ENCODE measurements at regions not wholly inside any gene's neighbourhood (a gene's known extent, or its start where the extent isn't known, plus 50 kb on each side); places are given as distances from the start of the nearest gene placed in this dataset.

DNA sequence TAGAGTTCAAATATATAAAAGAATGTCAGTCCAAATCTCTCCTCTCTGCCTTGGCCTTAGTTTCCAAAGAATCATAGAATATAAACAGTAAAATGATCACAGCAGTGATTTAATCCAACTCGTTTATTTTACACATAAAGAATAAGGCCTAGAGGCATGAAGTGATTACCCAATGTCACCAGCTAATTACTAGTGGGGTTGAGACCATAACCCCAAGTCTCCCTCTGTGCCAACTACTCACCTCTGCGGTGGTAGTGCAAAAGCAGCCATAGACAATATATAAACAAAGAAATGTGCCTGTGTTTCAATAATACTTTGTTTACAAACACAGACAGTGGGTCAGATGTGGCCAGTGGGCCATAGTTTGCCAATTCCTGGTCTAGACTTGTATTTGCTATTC is 96.6 kb upstream of the FAT3 start:
- no peak overlapping the region for H3K4me3 Mint-ChIP-seq
- DNase-seq (ENCODE audit: low spot score) (no peak), ATAC-seq (no peak)
- peaks cover 7% of the 10 kb centered on the region for H3K9me3 Mint-ChIP-seq
- TF ChIP-seq ELF4 (CRISPR knock-in tag; IDR thresholded peaks at IDR 0.05; ENCODE audit: low read depth) (no peak), GRHL2 (CRISPR knock-in tag; IDR thresholded peaks at IDR 0.05; ENCODE audit: insufficient replicate concordance, severe bottlenecking) (no peak), ZNF317 (CRISPR knock-in tag; IDR thresholded peaks at IDR 0.05; ENCODE audit: borderline replicate concordance, low read depth) (no peak), MXD4 (CRISPR knock-in tag; IDR thresholded peaks at IDR 0.05; ENCODE audit: borderline replicate concordance) (no peak), HMGA2 (CRISPR knock-in tag; IDR thresholded peaks at IDR 0.05) (no peak), NFE2L1 (CRISPR knock-in tag; IDR thresholded peaks at IDR 0.05) (no peak)
- TF ChIP-seq, protein P1, sequence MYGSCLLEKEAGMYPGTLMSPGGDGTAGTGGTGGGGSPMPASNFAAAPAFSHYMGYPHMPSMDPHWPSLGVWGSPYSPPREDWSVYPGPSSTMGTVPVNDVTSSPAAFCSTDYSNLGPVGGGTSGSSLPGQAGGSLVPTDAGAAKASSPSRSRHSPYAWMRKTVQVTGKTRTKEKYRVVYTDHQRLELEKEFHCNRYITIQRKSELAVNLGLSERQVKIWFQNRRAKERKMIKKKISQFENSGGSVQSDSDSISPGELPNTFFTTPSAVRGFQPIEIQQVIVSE (CRISPR knock-in tag; IDR thresholded peaks at IDR 0.05; ENCODE audit: borderline replicate concordance), result no peak
- H3K27me3 Mint-ChIP-seq (ENCODE audit: low read depth), result no peaks in the 10 kb centered on the region
- peaks cover 8% of the 10 kb centered on the region for H3K4me1 Mint-ChIP-seq
- POLR2A ChIA-PET, result no interaction called here
- H3K36me3 Mint-ChIP-seq, result no peaks in the 10 kb centered on the region
- no peak overlapping the region for H3K27ac Mint-ChIP-seq
- CTCF ChIA-PET, result interaction anchor here (1.4 kb wide), 1 partner anchor 9 kb away, joined by 5 read pairs; no protein-coding TSS in a partner anchor

DNA sequence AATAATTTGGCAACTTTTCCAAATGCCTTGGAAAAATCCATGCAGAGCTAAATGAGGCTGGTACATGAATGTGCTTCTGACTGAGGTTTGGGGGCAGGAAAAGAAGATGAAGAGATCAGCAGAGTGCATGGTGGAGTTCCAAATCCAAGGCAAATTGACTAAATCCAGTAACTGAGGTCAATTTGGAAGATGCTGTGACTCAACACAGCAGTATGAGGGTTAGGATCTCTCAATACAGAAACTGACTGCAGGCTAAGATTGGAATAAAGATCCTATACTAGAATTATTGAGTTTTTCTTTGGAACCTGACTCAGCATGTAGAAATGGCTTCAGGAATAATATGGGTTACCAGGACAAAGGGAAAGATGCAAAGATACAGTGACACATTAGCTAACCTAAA is 99.3 kb upstream of the FAT3 start:
- POLR2A ChIA-PET, result no interaction called here
- Mint-ChIP-seq H3K4me3 (no peak overlapping the region), H3K27ac (no peak overlapping the region), H3K9me3 (no peaks in the 10 kb centered on the region), H3K27me3 (ENCODE audit: low read depth) (no peaks in the 10 kb centered on the region), H3K4me1 (peaks cover 12% of the 10 kb centered on the region), H3K36me3 (no peaks in the 10 kb centered on the region)
- TF ChIP-seq ZNF423 (CRISPR knock-in tag; IDR thresholded peaks at IDR 0.05) (no peak), CBFB (CRISPR knock-in tag; IDR thresholded peaks at IDR 0.05; ENCODE audit: low read depth) (no peak), NR2C2 (CRISPR knock-in tag; IDR thresholded peaks at IDR 0.05) (no peak), TP53 (CRISPR knock-in tag; IDR thresholded peaks at IDR 0.05) (no peak), SP1 (CRISPR knock-in tag; conservative IDR thresholded peaks at IDR 0.05) (no peak), GABPB1 (CRISPR knock-in tag; IDR thresholded peaks at IDR 0.05) (no peak), NFATC4 (CRISPR knock-in tag; IDR thresholded peaks at IDR 0.05) (no peak), ETV6 (CRISPR knock-in tag; IDR thresholded peaks at IDR 0.05) (no peak)
- TF ChIP-seq, protein P2, sequence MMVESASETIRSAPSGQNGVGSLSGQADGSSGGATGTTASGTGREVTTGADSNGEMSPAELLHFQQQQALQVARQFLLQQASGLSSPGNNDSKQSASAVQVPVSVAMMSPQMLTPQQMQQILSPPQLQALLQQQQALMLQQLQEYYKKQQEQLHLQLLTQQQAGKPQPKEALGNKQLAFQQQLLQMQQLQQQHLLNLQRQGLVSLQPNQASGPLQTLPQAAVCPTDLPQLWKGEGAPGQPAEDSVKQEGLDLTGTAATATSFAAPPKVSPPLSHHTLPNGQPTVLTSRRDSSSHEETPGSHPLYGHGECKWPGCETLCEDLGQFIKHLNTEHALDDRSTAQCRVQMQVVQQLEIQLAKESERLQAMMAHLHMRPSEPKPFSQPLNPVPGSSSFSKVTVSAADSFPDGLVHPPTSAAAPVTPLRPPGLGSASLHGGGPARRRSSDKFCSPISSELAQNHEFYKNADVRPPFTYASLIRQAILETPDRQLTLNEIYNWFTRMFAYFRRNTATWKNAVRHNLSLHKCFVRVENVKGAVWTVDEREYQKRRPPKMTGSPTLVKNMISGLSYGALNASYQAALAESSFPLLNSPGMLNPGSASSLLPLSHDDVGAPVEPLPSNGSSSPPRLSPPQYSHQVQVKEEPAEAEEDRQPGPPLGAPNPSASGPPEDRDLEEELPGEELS (CRISPR knock-in tag; IDR thresholded peaks at IDR 0.05), result no peak
- DNase-seq (ENCODE audit: low spot score) (no peak), ATAC-seq (no peak)
- CTCF ChIA-PET, result interaction anchor here (1.3 kb wide), 1 partner anchor 11 kb away, joined by 7 read pairs; no protein-coding TSS in a partner anchor

DNA sequence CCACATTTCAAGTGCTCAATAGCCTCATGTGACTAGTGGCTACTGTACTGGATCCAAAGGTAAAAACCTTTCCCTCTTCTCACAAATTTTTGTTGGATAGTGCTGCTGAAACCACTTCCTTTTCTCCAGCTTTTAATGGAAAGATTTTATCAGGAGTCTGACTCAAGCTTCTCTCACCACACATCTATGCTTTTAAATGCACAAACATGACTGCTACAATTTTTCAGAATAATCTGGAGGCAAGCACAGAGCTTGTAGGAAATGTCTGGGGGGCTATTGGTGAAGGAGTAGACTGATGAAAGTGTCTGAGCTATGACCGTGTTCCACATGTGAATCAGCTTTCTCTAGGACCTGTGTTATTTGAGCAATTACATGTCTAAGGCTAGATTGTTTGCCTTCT is 101.1 kb upstream of the FAT3 start:
- TF ChIP-seq, protein P3, sequence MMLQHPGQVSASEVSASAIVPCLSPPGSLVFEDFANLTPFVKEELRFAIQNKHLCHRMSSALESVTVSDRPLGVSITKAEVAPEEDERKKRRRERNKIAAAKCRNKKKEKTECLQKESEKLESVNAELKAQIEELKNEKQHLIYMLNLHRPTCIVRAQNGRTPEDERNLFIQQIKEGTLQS (CRISPR knock-in tag; conservative IDR thresholded peaks at IDR 0.05), result no peak
- TF ChIP-seq, protein P4, sequence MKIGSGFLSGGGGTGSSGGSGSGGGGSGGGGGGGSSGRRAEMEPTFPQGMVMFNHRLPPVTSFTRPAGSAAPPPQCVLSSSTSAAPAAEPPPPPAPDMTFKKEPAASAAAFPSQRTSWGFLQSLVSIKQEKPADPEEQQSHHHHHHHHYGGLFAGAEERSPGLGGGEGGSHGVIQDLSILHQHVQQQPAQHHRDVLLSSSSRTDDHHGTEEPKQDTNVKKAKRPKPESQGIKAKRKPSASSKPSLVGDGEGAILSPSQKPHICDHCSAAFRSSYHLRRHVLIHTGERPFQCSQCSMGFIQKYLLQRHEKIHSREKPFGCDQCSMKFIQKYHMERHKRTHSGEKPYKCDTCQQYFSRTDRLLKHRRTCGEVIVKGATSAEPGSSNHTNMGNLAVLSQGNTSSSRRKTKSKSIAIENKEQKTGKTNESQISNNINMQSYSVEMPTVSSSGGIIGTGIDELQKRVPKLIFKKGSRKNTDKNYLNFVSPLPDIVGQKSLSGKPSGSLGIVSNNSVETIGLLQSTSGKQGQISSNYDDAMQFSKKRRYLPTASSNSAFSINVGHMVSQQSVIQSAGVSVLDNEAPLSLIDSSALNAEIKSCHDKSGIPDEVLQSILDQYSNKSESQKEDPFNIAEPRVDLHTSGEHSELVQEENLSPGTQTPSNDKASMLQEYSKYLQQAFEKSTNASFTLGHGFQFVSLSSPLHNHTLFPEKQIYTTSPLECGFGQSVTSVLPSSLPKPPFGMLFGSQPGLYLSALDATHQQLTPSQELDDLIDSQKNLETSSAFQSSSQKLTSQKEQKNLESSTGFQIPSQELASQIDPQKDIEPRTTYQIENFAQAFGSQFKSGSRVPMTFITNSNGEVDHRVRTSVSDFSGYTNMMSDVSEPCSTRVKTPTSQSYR (CRISPR knock-in tag; IDR thresholded peaks at IDR 0.05), result no peak
- TF ChIP-seq ZNF219 (CRISPR knock-in tag; IDR thresholded peaks at IDR 0.05; ENCODE audit: borderline replicate concordance) (no peak), HMGA2 (CRISPR knock-in tag; IDR thresholded peaks at IDR 0.05) (no peak), MXD4 (CRISPR knock-in tag; IDR thresholded peaks at IDR 0.05; ENCODE audit: borderline replicate concordance) (no peak)
- TF ChIP-seq, protein P5, sequence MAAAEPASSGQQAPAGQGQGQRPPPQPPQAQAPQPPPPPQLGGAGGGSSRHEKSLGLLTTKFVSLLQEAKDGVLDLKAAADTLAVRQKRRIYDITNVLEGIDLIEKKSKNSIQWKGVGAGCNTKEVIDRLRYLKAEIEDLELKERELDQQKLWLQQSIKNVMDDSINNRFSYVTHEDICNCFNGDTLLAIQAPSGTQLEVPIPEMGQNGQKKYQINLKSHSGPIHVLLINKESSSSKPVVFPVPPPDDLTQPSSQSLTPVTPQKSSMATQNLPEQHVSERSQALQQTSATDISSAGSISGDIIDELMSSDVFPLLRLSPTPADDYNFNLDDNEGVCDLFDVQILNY (CRISPR knock-in tag; IDR thresholded peaks at IDR 0.05), result no peak
- TF ChIP-seq, protein P6, sequence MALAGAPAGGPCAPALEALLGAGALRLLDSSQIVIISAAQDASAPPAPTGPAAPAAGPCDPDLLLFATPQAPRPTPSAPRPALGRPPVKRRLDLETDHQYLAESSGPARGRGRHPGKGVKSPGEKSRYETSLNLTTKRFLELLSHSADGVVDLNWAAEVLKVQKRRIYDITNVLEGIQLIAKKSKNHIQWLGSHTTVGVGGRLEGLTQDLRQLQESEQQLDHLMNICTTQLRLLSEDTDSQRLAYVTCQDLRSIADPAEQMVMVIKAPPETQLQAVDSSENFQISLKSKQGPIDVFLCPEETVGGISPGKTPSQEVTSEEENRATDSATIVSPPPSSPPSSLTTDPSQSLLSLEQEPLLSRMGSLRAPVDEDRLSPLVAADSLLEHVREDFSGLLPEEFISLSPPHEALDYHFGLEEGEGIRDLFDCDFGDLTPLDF (CRISPR knock-in tag; IDR thresholded peaks at IDR 0.05), result no peak
- Mint-ChIP-seq H3K4me1 (peaks cover 4% of the 10 kb centered on the region), H3K36me3 (no peaks in the 10 kb centered on the region), H3K9me3 (no peaks in the 10 kb centered on the region), H3K27me3 (ENCODE audit: low read depth) (no peaks in the 10 kb centered on the region), H3K4me3 (no peak overlapping the region), H3K27ac (no peak overlapping the region)
- POLR2A ChIA-PET, result no interaction called here
- no peak for ATAC-seq
- CTCF ChIA-PET, result no interaction called here
- no peak for DNase-seq (ENCODE audit: low spot score)
